ENCODE measurements at regions not wholly inside any gene's neighbourhood (a gene's known extent, or its start where the extent isn't known, plus 50 kb on each side); places are given as distances from the start of the nearest gene placed in this dataset.

- DNase-seq (ENCODE audit: low read depth): no peak
These were observed 437.6 kb downstream of the GPM6A start for GRCh38 chr4:175374459-175374858.

DNA sequence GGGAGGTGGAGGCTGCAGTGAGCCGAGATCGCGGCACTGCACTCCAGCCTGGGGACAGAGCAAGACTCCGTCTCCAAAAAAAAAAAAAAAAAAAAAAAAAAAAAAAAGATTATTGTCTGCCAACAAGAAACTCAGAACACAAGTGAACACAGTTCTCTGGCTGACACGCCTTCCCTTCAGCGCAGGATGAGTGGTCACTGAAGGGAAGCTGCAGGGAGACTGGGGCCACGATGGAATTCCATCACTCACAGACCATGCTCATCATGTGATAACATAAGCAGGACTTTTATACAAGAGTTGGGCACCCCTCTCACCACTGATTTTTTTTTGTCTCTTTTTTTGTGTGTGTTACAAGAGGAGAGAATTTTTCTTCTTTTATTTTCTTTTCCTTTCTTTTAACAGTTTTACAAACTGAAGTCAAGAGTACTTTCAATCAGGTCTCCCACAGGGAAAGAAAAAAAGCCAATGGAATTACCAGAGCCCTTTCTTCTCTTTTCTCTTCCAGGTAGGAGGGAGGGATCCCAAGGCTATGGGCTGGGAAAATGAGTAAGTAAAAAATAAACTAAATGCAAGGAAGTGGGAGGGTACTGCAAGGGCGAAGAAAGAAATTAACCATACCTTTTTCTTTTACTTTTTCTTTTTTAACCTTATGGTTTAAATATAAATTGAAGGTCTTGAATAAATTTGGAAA, 435.6 kb downstream of the GPM6A start:
- no peak for DNase-seq (ENCODE audit: low read depth)

DNA sequence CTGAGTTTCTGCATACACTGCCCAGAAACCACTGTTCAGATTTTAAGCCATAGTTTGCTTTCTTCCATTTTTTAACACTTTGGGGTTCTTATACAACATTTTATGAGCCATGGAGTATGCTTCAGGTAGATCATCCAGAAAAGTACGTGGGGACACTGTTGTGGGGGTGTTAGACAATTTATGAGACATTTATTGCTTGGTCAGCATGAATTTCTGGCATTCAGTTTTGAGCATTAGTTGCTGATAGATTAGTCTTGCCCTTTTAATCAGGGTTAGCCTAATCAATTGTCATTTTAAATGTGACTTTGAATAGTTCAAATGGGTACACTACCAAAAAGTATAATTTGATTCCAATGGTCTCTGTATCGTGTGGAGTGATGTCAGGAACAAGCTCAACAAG, 434.9 kb downstream of the GPM6A start:
- no peak for DNase-seq (ENCODE audit: low read depth)

DNA sequence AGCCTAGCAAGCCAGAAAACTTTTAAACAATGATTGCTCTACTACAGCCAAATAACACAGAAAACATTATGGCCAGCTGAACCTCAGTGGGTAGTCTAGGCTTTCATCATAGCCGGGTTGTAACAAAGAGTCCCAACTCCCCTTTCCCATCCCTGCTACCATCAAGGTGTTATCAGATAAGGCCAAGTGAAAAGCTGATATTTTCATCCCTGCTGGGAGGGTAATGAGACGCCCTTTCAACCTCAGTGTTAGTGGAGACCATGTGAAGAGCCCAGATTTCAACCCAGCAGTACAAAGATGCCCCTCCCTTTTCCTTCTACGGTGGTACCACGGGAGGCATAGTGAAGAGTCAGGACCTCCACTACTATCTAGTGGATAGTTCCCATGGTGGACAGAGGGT, 433.7 kb downstream of the GPM6A start:
- no peak for DNase-seq (ENCODE audit: low read depth)

DNA sequence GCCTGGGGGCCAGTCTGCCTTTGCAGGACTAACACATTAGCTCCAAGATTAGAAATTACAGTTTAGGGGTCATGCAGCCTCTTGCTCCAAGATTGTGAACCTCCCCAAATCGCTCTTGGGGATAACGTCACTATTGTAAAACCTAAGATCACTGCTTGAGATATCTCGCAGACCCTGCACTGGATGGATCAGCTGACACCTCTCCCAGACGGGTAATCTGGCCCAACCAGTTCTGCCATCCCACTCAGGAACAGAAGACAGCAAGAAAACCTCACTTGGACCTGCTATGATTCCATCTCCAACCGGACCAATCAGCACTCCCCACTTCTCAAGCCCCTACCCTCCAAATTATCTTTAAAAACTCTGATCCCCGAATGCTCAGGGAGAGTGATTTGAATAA, 431.2 kb downstream of the GPM6A start:
- no peak for DNase-seq (ENCODE audit: low read depth)

DNA sequence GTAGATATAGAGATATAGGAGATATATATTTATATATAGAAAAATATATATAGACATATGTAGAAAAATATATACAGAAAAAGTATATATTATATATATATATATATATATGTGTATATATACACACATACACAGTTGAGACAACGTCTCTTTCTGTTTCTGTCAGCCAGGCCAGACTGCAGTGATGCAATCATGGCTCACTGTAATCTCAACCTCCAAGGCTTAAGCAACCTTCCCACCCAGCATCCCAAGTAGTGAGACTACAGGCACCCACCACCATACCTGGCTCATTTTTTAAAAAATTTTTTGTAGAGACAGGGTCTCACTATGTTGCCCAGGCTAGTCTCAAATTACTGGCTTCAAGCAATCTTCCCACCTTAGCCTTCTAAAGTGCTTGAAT, 426.3 kb downstream of the GPM6A start:
- no peak for DNase-seq (ENCODE audit: low read depth)

- DNase-seq (ENCODE audit: low read depth): no peak
These were observed 425.1 kb downstream of the GPM6A start for GRCh38 chr4:175386776-175387507.

GRCh38 chr4:175394208-175394607, 417.9 kb downstream of the GPM6A start:
- no peak for DNase-seq (ENCODE audit: low read depth)

GRCh38 chr4:175405961-175406360, 406.1 kb downstream of the GPM6A start:
- DNase-seq (ENCODE audit: low read depth): no peak

DNA sequence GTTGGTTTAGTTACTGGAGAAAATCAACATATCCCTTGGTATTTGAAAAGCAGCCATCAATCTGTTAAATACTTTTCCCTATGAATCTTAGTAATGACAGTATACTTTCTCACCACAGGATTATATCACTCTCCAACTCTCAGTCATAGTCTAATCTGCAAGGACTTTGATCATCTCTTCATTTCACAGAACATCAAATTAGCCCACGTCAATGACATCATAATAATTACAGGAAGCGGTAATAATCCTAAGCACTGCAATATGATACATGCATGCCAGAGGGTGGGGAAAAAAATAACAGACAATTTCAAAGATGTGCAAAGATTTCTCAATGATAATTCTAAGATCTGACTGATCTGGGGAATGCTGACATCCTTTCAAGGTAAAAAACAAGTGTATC, 404.1 kb downstream of the GPM6A start:
- no peak for DNase-seq (ENCODE audit: low read depth)

DNA sequence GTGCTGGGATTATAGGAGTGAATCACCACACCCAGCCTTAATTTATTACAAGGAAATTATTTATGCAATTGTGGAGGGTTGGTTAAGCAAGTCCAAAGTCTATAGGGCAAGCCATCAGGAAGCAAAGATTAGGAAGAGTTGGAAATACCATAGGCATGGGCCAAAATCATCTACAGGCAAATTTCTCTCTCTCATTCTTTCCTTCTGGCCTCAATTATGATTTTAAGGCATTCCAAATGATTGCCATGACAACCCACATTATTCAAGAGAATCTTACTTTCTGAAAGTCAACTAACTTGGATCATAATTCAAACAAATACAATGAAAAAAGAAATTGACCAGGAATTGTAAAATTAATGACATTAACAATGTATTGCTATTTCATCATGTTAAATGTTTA, 400.8 kb downstream of the GPM6A start:
- no peak for DNase-seq (ENCODE audit: low read depth)

GRCh38 chr4:175412161-175412560, 399.9 kb downstream of the GPM6A start:
- peak; percentile 36 for DNase-seq (ENCODE audit: low read depth)

DNA sequence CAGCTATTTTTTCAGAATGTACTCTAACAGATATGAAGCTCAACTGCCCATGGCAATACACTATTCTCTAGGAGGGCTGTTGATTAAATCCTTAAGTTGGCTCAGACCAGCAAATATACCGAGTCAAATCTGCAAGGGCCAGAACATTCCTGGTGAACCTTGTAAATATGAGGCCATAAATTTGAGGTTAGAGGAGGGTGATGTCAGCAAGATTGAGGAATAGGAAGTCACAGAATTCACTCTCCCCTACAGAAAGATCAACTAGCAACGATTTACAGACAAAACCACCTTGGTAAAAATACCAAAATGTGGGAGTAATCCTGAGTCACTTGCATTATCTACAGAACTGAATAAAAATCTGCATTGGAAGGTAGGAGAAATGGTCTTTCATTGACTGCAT, 399.3 kb downstream of the GPM6A start:
- peak; percentile 60 for DNase-seq (ENCODE audit: low read depth)

GRCh38 chr4:175413561-175413960, 398.5 kb downstream of the GPM6A start:
- peak; percentile 7 for DNase-seq (ENCODE audit: low read depth)

DNA sequence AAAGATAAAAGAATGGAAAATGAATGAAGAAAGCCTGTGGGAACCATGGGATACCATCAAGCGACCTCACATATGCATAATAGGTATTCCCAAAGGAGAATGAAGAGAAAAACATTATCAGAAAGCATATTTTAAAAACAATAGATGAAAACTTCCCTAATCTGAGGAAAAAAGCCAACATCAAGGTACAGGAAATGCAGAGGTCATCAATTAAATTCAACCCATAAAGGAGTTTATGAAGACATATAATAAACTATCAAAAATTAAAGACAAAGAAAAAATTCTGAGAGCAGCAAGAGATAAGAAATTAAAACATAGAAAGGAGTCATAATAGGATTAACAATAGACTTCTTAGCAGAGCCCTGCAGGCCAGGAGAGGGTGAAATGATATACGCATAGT, 397.5 kb downstream of the GPM6A start:
- no peak for DNase-seq (ENCODE audit: low read depth)

DNA sequence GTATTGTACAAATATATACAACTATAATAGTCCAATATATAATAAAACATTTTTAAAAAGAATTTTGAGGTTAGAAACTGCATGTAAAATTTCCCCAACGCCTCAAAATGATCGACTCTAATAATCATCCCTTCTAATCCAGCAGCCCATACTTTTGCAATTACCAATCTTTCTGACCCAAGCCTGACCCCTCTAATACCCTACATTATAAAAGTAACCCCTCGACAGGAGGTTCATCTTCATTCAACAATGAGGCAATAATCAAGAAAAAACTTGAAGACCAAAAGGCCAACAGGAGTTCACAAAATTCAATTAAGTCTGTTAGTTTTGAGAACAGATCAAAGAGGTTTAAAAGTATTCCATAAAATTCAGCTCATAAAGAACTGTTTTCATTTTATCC, 393.5 kb downstream of the GPM6A start:
- DNase-seq (ENCODE audit: low read depth): no peak

DNA sequence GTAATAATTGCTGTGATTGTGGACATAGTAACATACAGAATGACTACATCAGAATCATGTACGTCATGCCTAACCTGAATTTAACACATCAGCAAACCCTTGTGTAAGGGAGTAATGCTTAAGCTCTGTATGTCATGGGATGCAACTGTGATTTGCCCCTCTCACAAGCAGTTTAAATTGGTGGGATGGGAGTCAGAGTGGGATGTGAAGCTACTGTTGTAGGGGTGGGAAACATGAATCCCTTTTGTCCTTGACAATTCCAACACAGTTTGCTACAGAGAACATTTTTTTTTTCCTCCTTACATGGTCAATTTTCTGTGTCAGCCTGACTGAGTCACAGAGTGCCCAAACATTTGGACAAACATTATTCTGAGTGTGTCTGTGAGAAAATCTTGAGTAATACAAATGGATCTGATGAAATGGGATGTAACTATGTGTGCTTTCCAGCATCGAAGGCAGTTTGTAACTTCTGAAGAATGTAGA, 392.8 kb downstream of the GPM6A start:
- DNase-seq (ENCODE audit: low read depth): peak; percentile 98

GRCh38 chr4:175421506-175421905, 390.6 kb downstream of the GPM6A start:
- DNase-seq (ENCODE audit: low read depth): peak; percentile 74

- DNase-seq (ENCODE audit: low read depth): peak; percentile 43
These were observed 389.7 kb downstream of the GPM6A start for GRCh38 chr4:175422331-175422730.

DNA sequence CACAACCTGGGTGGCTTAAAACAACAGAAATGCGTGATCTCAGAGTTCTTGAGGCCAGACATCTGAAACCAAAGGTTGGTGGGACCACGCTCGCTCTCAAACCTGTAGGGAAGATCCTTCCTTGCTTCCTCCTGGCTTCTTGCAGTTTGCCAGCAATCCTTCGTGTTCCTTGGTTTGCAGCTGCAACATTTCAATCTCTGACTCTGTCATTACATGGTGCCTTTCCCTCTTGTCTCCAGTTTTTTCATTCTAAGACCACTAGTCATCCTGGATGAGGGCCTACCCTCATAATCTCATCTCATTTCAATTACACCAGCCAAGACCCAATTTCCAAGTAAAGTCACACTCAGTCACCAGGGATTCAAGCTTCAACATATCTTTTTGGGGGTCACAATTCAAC, 388.0 kb downstream of the GPM6A start:
- no peak for DNase-seq (ENCODE audit: low read depth)

GRCh38 chr4:175427751-175428150, 384.3 kb downstream of the GPM6A start:
- DNase-seq (ENCODE audit: low read depth): no peak

GRCh38 chr4:175431694-175432093, 380.4 kb downstream of the GPM6A start:
- no peak for DNase-seq (ENCODE audit: low read depth)

DNA sequence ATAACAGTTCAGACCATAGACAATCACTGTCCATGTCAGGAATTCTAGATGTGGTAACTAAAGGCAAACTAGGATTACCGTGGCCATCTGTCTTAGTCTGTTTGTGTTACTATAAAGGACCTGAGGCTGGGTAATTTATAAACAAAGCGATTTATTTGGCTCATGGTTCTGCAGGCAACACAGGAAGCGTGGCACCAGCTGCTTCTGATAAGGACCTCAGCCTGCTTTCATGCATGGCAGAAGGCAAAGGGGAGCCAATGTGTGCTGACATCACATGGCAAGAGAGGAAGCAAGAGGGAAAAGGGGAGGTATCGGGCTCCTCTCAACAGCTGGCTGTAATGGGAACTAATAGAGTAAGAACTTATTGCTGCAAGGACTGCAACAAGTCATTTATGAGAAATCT, 376.7 kb downstream of the GPM6A start:
- no peak for DNase-seq (ENCODE audit: low read depth)

DNA sequence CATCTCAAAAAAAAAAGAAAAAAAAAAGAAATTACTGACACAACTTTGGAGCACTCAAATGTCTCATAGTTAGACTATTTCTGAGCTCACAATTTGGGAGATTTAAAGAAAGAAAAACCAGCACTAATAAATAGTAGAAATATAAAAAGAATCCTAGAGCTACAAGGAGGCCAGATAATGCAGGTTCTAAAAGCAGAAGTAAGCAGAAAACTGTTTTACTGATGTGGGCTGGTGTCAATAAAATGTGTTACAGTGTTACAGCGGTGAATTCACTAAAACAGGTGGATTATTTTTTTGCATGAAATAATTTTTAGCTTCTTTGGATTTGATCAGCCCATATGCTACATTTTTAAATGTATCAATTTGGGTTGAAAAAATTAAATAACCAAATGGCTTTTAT, 375.9 kb downstream of the GPM6A start:
- DNase-seq (ENCODE audit: low read depth): no peak

Measured in renal cortical epithelial cell (primary cell).